Smooth muscle cell of the brain vasculature (primary cell): ENCODE measurements at regions not wholly inside any gene's neighbourhood (a gene's known extent, or its start where the extent isn't known, plus 50 kb on each side); places are given as distances from the start of the nearest gene placed in this dataset.
"Not testable (repeated sequence)": the region's sequence is repeated elsewhere in the genome, so short reads cannot be mapped to it uniquely, and the experiment has no call there.

Source experiments
- DNase-seq: peaks from one replicate; pipeline ENCODE4 v3.0.0-alpha.2; 2012; ENCODE audit warnings: low read depth, low spot score

- DNase-seq = no peak
Observed at GRCh38 chr19:28569132-28570131, 643.5 kb downstream of the UQCRFS1 start.

GRCh38 chr19:28567834-28568233 is 645.1 kb downstream of the UQCRFS1 start:
- no peak for DNase-seq

- no peak for DNase-seq
Observed at GRCh38 chr19:28563964-28564921, 648.7 kb downstream of the UQCRFS1 start.

GRCh38 chr19:28560786-28561185 is 652.2 kb downstream of the UQCRFS1 start:
- DNase-seq = no peak

GRCh38 chr19:28558783-28559182 is 654.2 kb downstream of the UQCRFS1 start:
- DNase-seq = no peak

GRCh38 chr19:28556371-28556770 is 656.6 kb downstream of the UQCRFS1 start:
- no peak for DNase-seq

GRCh38 chr19:28555317-28555716 is 657.6 kb downstream of the UQCRFS1 start:
- DNase-seq = no peak

GRCh38 chr19:28554321-28555091 is 658.4 kb downstream of the UQCRFS1 start:
- no peak for DNase-seq

GRCh38 chr19:28553764-28554163 is 659.2 kb downstream of the UQCRFS1 start:
- DNase-seq = no peak

- no peak for DNase-seq
Observed at GRCh38 chr19:28553005-28553404, 659.9 kb downstream of the UQCRFS1 start.

GRCh38 chr19:28549680-28550277 is 663.2 kb downstream of the UQCRFS1 start:
- no peak for DNase-seq

GRCh38 chr19:28546148-28546685 is 666.7 kb downstream of the UQCRFS1 start:
- no peak for DNase-seq

GRCh38 chr19:28545397-28545796 is 667.6 kb downstream of the UQCRFS1 start:
- not testable (repeated sequence) for DNase-seq

GRCh38 chr19:28544451-28545261 is 668.3 kb downstream of the UQCRFS1 start:
- no peak for DNase-seq

- DNase-seq = no peak
Observed at GRCh38 chr19:28543244-28543776, 669.6 kb downstream of the UQCRFS1 start.

GRCh38 chr19:28542394-28543243 is 670.3 kb downstream of the UQCRFS1 start:
- DNase-seq = no peak

GRCh38 chr19:28541602-28542393 is 671.2 kb downstream of the UQCRFS1 start:
- DNase-seq = no peak

- DNase-seq = no peak
Observed at GRCh38 chr19:28541029-28541428, 671.9 kb downstream of the UQCRFS1 start.
